ENCODE measurements at regions not wholly inside any gene's neighbourhood (a gene's known extent, or its start where the extent isn't known, plus 50 kb on each side); places are given as distances from the start of the nearest gene placed in this dataset.
"Not testable (repeated sequence)": the region's sequence is repeated elsewhere in the genome, so short reads cannot be mapped to it uniquely, and the experiment has no call there.

DNA sequence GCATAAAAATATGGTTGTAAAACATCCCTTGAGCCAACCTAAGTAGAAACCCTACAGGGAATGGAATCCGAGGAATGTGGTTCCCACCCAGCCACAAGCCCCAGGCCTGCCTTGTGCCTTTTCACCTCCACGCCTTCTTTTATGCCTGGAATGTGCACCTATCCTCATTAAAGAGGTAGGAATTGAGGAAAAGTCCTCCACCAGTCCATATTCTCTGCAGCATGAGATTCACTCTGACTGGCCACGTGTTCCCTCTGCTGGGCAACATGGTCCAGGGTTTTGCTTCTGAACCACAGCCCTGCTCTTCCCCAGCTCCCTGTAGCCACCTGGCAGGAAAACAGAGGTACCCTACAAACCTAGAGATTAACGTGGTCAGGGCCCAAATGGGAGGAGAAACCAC is 787.9 kb upstream of the RAB6C start:
- in situ Hi-C loops (cut with MboI; ENCODE audit: low sequenced_read_pairs): no loop called here

DNA sequence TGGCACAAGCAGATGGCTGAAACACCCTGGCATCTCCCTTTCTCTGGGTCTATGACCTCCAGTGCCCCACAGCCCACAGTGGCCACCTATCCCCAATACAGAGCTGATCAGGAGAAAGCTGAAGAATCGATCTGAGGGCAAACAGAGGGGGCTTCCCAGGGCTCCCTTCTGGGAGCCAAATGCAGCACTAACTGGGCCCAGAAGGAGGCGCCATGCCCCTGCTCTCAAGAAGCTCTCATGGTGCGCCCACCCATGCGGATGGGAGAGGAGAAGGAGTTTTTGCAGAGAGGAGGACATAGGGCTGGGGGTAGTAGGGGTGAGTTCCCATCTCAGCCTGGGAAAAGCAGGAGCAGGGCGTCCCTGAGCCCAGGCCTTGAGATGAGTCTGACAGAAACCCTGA is 787.3 kb upstream of the RAB6C start:
- in situ Hi-C loops (cut with MboI; ENCODE audit: low sequenced_read_pairs): no loop called here

DNA sequence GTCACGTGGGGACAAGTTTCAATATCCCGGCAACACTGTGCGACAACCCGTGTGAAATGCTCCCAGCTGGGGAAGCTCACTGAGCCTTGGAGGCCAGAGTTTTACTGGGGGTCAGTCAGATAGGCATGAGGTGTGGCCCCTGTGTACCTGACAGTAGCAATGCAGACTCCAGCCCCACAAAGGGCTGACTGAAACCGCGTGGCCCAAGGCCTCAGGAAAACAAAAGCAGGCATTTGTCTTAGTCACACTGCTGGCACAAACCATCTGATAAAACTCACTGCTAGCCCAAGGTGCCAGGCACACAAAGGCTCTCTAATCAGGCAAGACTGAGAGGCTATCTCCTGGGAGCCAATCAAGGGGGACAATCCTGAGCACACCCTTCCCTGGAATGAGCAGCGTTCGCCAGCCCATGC is 786.6 kb upstream of the RAB6C start:
- in situ Hi-C loops (cut with MboI; ENCODE audit: low sequenced_read_pairs): no loop called here

DNA sequence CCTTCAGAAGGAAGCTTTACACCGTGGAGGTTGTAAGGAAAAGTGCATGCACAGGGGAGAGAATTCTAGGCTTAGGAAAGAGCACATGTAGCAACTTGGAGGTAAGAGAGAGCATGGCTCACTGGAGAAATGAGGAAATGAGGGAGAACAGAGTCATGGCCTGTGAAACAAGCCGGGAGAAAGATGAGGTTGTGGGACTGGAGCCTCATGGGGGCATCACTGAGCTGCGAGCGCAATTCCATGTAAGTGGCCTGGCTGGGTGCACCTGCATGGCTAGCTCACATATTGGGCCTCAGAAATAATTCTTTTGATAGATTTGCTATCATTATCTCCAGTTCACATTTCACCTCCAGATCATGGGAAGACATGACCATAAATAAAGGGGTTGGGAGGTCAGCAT is 785.5 kb upstream of the RAB6C start:
- in situ Hi-C loops (cut with MboI; ENCODE audit: low sequenced_read_pairs): no loop called here

DNA sequence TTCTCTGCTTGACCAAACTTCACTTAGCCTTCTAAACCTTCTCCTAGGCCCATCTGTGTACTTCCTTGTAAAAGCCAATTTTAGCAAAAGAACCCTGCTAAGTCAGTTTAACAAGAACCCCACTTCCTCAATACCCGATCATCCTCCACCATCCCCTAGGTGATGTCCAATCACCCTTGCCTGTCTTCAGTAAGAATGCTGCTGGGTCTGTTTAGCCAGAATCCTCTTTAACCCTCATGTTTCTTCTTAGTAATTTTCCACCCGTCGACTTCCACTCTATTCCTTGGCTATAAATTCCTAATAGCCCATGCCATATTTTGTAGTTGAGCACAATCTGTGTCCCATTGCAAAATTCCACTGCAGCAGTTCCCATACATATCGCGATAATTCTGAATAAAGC is 780.0 kb upstream of the RAB6C start:
- in situ Hi-C loops (cut with MboI; ENCODE audit: low sequenced_read_pairs): no loop called here

DNA sequence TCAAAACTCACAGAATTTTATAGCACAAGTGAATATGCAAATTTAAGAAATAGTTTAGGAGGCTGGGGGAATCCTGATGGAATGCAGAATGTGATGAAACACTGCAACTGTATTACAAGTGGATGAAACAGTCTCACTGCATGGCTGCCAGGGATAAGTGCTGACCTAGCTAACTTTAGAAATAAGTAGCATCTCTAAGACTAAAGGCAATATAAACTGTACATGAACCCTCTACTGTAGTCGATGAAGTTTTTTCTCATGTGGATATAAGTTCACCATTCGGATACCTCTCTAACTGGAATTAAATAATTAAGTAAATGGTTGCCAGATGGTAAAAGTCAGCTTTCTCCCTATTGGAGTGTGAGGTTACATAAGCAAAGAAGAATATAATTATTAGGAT is 777.8 kb upstream of the RAB6C start:
- in situ Hi-C loops (cut with MboI; ENCODE audit: low sequenced_read_pairs): no loop called here

DNA sequence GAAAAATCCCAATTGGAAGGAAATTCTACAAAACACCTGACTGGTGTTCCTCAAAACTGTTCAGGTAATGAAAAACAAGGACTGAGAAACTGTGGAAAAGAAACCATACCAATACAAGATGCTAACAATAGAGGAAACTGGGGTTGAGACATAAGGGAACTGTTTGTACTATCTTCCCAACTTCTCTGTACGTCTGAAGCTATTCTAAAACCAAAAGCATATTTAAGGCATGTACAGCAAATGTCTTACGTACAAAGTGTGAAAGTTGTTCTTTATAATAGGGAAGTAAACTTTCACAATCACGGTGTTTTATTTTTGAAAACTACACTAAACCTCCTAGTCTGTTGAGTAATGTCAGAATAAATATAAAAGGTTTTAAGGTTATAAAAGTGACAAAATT is 776.1 kb upstream of the RAB6C start:
- in situ Hi-C loops (cut with MboI; ENCODE audit: low sequenced_read_pairs): no loop called here

DNA sequence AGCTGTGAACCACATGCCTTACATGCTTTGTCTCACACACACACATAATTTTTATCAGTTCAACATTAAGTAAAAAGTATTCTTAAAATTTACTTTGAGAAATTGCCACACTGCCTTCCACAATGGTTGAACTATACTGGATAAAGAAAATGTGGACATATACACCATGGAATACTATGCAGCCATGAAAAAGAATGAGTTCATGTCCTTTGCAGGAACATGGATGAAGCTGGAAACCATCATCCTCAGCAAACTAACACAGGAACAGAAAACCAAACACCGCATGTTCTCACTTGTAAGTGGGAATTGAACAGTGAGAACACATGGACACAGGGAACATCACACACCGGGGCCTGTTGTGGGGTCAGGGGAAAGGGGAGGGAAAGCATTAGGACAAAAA is 774.9 kb upstream of the RAB6C start:
- in situ Hi-C loops (cut with MboI; ENCODE audit: low sequenced_read_pairs): not testable (repeated sequence)

DNA sequence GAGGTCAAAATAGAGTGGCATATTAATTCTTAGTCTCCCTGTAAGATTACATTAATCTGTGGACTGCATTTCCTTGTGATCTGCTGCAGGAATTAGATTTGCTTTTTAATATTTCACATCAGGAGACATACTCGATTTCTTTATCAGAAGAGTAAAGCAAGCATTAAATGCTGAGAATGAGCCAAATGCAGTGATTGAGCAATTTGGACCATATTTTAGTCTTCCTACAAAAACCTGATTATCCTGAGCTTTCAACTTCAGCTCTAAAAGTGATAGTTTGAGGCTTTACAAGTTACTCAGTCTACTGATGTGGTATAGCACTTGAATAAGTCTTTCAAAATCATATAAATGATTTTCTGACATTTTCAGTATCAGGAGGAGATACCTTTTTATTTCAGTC is 774.3 kb upstream of the RAB6C start:
- in situ Hi-C loops (cut with MboI; ENCODE audit: low sequenced_read_pairs): no loop called here

DNA sequence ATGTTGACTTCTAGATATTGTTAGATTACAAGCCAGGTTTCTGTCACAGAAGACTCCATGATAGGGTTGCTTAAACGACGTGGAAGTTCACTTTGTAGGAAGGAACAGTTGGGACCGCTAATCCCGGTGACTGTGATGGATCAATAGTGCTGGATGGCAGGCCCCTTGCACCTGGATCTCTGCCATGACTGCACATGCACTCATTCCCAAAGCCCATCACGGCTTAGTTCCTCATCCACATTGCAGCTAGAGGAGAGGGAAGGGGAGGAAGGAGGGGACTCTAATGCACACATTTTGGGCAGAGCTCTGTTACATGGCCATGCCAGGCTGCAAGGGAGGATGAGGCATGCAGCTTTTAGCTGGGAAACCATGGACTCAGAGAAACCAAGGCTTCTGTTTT is 773.7 kb upstream of the RAB6C start:
- in situ Hi-C loops (cut with MboI; ENCODE audit: low sequenced_read_pairs): no loop called here

DNA sequence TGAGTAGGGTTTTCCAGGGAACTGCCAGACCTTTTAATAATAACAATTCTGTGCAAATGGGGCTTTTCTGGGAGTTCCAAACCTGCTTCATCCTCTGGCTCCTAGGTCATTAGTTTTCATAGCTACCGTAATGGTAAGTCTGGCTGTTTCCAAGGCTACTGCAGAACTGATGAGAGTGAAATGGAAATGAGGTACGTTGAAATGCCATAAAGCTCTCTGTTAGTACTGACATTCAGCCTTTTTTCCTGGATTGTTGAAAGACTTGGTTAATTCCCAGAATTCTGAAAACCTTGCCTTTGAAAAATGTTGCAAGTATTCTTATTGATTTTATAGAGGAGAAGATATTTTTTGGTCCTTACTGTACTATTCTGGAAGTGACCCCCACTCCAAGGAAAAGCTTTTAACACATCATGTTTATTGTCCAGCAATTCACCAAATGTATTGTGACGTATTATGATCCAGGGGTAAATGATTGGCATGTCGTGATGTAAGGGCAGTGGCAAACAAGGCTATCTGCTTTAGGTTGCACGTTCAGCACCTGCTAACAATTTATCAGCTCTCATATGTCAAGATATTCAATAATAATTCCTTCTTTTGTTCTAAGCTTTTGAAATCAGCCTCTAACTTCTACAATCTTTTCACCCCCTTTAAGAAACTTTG is 767.0 kb upstream of the RAB6C start:
- in situ Hi-C loops (cut with MboI; ENCODE audit: low sequenced_read_pairs): no loop called here

DNA sequence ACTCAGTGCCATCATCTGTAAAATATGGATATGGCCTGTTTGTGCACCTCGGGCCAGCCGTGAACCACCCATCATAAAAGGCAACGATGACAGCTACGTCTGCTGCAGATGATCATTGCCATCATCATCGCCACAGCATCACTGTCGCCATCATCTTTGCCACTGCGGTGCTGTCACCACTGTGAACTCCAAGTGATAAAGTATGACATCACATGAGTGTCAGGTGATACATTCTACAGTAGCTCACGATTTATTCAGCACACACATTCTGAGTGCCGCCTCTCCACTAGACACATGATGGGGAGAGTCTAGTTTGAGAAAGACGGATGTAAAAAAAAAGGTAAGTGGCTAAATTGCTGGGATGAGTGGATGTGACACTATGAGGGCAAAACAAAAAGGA is 755.4 kb upstream of the RAB6C start:
- in situ Hi-C loops (cut with MboI; ENCODE audit: low sequenced_read_pairs): no loop called here

DNA sequence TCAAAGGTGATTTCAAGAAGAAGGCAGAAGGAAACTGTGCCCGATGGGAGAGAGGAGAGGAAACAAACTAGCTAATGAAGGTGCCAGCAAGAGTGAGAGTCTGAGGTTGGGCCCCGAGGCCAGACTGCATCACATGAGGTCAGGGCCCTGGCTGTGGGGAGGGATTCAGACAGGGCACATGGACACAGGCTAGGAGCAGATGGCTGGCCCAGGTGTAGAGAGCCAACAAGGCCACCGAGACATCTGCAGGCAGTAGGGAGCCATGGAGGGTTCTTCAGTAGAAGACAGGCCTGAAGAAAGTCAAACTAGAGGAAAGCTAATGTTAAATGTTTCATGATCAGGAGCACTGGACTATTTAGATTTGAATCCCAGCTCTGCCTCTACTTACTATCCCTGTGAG is 755.0 kb upstream of the RAB6C start:
- in situ Hi-C loops (cut with MboI; ENCODE audit: low sequenced_read_pairs): no loop called here

DNA sequence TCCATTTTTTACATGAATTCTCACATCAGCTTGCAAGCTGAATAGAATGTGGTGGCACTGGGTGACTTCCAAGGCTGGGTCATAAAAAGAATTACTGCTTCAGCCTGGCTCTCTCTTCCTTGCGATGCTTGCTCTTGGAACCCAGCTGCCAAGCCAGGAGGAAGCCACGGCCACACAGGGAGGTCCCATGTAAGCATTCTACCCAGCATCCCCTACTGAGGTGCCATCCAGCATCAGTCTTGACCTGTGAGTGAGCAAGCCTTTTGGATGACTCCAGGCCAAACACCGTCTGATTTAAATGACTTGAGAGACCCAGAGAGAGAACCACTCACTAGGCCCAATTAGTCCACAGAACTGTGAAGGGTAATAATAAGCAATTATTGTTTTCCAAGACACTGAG is 750.3 kb upstream of the RAB6C start:
- in situ Hi-C loops (cut with MboI; ENCODE audit: low sequenced_read_pairs): no loop called here

DNA sequence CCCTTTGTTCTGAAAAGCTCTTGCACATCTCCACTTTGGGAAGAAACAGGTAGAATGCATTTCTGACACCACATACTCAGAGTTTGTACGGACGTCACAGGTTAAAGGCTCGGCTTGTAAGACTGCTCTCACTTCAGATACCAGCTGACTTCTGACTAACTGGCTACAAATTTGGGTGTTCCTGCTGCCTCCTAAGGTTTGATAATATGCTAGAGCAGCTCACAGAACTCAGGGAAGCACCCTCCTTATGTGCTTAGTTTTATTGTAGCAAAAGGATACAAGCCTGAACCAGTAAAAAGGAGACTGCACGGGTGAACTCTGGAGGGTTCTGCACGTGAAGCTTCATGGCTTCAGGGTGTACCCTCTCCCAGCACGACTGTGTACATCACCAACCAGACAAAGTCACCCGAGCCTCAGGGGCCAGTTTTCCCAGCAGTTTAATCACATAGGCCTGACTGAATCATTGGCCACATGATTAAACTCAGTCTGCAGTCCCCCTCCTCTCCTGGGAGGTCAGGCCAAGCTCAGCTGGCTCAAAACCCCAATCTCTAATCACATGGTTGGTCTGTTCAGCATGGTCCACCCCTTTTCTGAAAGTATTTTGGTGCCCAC is 749.5 kb upstream of the RAB6C start:
- in situ Hi-C loops (cut with MboI; ENCODE audit: low sequenced_read_pairs): no loop called here

DNA sequence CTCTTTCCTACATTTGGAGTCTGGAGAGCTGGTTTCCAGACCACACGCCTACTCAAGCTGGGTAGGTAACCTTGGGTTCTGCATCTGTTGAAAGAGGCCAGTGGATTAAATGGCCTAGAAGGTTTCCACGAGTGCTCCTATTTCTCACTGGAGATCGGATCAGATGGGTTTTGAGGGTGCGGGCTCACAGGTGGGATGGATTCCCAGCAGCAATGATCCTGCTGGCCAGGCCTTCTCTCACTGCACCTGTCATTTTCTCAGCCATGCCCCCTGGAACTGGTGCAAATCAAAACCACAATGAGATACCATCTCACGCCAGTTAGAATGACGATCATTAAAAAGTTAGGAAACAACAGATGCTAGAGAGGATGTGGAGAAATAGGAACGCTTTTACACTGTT is 747.5 kb upstream of the RAB6C start:
- in situ Hi-C loops (cut with MboI; ENCODE audit: low sequenced_read_pairs): no loop called here

DNA sequence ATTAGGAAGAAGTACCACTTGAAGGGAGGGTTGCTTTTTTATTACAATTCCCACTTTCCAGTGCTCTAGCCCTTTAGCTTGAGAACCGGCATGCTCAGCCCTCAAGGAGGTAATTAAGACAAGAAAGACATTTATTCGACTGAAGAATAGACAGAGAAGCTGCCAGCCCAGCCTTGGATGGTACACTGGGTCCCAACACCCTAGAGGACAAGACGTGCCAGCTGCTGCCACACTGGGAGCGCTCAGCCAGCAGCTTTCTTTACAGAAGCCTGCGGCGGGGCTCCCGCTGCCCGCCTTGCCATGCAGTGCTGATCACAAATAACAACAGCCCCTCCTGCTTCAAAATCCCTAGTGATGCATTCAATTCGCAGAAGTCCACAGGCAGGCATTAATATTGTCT is 746.3 kb upstream of the RAB6C start:
- in situ Hi-C loops (cut with MboI; ENCODE audit: low sequenced_read_pairs): no loop called here

DNA sequence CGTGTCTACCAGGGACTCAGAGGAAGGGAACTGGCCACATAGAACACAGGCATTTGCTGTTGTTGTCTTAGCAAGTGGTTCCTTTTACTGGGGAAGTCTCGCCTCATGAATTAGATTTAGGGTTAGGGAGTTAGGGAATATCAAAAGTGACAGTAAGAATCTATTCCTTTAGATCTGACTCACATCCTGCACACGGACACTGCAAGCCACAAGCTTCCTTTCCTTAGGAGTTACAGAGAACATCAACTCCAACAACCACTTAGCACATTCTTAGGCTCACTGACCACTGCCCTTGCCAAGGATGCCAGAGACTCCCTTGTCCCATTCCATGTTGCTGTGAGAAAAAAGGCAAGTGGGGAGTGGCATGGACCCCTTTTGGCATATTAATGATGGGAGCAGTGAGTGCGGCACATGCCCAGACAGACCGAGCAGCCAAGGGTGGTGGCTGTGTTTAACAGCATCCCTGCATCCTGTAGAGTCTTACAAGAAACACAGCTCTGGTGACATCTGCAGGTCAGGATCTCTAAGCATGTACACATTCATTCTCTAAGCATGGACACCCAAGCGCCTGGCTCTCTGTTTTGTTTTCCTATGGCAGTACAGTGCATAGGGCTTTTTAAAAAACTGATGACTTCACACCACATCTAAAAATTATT is 745.6 kb upstream of the RAB6C start:
- in situ Hi-C loops (cut with MboI; ENCODE audit: low sequenced_read_pairs): no loop called here

DNA sequence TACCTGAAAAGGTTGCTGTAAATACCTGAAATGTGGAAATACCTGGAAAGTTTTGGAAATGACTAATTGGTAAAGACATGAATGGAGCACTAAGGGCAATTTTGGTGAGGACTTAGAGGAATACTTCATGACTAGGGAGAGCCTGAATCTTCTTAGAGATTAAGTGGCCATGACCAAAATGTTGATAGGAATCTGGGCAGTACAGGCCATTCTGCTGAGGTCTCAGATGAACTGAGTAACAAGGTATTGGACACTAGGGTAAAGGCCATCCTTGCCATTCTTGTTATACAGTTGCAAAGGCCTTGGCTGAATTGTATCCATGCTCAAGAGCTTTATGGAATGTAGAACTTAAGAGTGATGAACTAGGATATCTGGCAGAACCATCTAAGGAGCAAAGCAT is 742.9 kb upstream of the RAB6C start:
- in situ Hi-C loops (cut with MboI; ENCODE audit: low sequenced_read_pairs): no loop called here

DNA sequence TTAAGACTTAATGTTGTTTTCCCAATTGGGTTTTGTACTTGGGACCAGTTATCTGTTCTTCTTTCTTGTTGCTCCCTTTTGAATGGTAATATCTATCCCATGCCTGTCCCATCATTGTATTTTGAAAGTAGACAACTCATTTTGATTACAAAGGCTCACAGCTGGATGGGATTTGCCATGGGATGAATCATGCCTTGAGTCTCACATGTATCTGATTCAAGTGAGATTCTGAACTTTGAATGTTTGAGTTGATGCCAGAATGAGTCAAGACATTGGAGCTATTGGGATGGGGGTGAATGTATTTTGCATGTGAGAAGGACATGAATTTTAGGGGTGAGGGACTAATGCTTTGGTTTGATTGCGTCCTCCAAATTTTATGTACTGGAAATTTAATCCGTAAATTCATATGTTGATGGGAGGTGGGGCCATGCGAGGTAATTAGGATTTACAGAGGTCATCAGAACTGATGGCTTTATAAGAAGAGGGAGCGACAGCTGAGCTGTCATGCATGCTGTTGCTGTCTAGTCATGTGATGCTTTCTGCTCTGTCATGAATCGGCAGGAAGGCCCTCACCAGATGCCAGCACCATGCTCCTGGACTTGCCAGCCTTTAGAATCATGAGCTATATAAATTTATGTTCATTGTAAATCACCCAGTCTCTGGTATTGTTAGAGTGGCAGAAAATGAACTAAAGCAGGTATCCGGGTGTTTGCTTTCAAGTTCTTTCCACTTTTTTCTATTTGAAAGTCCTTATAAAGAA is 741.3 kb upstream of the RAB6C start:
- in situ Hi-C loops (cut with MboI; ENCODE audit: low sequenced_read_pairs): no loop called here

DNA sequence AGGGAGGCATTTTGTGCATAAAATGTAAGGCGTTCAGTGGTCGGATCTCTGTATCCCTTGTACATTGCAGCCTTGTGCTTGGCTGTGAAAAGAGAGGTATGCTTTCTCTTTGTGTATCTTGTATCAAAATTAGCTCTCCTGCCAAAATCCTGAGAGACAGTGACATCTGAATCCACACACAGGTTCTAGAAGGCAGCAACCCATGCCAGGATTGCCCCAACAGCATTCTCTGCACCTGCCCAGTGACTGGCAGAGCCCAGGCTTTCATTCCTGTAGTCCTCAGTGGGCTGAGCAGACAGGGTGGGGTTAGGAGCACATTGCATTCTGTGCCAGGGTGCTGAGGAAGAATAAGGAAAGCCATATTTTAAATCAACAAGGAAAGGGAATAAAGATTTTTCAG is 740.3 kb upstream of the RAB6C start:
- in situ Hi-C loops (cut with MboI; ENCODE audit: low sequenced_read_pairs): no loop called here

DNA sequence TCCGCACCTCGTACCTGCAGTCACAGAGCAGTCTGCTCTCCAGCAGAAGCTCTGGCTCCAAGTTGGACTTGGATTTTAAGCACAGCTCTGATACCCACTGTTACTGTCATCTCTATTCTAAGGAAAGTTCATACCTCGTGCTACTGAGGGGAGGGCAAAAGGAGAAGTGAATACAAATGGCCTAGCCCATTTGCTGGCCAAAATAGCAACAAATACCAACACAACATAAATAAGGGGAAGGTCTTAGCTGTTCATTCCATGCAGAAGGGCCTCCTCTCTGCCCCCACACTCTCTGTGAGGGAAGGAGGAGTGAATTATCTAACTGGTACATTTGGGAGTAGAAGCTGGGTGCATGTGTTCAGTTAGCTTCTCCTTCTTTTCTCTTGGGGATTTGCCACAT is 739.4 kb upstream of the RAB6C start:
- in situ Hi-C loops (cut with MboI; ENCODE audit: low sequenced_read_pairs): no loop called here

All from HL-60/S4 (cell line).